ENCODE measurements at regions not wholly inside any gene's neighbourhood (a gene's known extent, or its start where the extent isn't known, plus 50 kb on each side); places are given as distances from the start of the nearest gene placed in this dataset.
"Not testable (repeated sequence)": the region's sequence is repeated elsewhere in the genome, so short reads cannot be mapped to it uniquely, and the experiment has no call there.

DNA sequence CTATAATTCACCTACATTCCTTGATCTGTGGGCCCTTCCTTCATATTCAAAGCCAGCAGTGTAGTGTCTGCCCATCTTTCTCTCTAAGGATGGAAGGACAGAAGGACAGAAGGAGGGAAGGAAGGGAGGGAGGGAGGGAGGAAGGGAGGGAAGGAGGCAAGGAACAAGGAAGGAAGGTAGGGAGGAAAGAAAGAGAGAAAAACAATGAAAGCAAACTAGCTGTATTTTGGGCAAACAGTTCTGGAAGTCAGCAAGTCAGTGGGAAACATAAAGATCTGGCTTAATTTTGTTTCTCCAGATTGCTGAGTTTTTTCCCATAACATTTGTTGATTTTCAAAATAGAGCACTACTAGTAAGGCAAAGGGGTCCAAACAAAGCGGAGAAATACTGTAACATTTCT is 555.2 kb upstream of the EPHA5 start:
- no peak for DNase-seq

DNA sequence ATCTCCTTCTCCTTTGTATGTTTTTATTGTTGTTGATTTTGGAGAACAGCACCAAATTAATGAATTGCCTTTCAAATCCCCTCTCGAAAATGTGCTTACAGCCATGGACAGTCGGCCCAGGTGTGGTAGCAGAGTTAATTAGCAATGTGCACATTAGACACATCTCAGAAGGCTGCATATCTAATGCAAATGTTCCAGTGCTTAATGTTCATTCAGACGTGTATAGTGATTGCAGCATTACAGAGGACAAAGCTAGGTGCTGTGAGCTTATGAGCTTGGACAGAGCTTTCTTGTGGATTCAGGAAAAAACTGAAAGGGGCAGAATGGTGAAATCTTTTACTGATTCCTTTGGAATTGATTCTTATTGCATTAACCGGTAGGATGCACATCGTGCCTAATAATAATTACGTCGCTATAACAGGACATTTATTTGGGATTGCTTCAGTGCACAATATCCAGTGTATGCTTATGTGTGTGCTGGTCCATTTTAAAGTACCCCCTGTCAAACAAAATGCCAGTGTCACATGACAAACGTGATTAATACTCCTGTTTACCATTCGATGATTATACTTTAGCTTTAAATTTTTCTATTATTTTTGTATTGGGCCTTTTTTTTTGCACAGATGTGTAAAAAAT is 552.9 kb upstream of the EPHA5 start:
- DNase-seq, result no peak

GRCh38 chr4:66219401-66219800 is 549.1 kb upstream of the EPHA5 start:
- DNase-seq, result no peak

GRCh38 chr4:66216252-66216651 is 546.0 kb upstream of the EPHA5 start:
- DNase-seq, result no peak

DNA sequence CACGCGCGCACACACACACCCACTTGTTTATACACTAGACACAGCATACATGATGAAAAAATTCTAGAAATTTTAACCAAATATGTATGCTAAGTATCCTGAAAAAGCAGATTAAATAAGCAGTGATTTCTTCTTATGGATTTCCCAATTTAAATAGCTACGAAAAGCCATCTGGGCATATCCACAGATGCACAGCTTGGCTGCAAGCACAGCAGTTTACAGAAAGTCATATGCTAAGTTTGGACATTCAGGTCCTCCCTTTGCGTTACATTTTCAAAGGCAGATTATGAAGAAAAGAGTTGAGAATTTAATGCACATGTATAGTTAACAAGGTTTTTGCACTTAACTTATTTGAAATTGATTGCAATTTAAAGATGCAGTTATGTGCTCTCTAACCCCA is 542.2 kb upstream of the EPHA5 start:
- DNase-seq, result no peak

DNA sequence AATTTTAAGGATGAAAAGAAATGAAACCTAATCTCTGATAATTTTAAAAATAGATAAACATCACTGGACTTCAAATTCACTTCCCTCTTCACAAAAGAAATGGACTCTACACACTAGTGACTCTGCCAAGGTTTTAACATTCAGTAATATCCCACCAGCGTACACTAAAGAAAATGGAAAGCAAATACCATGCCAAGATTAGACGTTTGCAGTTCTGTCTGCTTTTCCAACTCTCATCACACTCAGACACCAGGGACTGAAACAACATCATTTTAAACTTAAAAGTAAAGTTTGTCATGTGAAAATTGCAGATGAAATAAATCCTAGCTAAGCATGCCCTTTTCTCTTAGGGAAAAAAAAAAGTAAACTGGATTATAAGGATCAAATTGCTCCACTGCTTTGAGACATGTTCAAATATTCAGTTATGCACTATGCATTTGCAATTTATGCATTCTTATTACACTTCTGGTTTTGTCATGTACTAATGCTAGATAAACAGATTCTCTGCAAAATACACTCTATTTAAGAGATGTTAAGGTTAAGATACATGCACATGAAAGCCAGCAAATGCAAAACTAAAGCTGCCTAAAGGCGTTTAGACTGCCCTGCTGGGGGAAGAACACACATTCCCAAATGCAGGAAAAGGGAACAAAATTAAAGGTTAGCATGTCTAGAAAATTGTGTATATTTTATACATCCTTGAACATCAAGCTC is 534.4 kb upstream of the EPHA5 start:
- no peak for DNase-seq

DNA sequence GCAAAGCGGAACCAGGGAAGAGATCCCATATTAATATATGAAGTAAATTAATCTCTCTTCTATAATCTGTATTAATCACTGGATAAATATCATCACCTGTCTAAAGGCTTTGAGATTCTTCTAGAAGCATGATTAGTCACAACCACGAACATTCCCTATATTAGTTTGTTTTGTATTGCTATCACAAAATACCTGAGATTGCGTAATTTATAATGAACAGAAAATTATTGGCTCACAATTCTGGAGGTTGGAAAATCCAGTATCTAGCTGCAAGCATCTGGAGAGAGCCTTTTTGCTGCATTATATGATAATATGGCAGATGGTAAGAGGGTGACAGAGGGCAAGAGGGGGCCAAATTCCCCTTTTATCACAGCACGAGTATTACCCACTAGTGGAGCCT is 532.6 kb upstream of the EPHA5 start:
- DNase-seq, result no peak

DNA sequence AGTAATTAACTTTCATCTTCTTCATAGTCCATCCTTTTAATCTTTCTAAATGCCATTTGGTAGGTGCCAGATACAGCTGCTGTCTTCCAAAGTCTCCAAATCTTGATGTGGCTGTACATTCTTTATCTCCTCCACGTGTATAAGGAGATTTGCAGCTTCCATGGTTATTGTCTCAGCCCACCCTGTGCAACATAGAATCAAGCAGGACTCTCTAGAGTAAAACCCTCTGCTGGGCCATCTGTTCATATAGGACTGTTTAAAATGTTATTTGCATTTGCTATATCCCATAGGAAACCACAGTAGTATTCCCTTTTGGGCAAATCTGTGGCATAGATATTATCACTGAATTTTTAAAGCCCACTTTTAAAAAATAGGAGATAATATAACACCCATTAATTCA is 527.2 kb upstream of the EPHA5 start:
- no peak for DNase-seq

DNA sequence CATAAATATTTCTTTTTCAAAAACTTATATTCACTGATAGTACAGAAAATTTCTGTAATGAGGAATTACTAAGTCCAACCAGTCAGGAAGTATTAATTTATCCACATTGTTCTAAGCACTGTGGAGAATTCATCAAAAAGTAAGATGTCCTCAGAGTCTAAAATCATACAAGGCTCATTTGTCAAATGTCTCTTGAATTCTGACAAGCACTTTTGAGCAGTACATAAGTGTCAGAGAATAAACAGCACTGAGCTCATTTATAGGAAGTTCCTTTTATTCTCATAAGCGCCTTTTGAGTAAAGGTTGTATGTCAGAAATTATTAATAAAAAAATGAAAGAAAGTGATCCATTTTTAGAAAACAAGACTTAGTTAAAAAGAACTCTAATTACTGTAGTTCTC is 523.2 kb upstream of the EPHA5 start:
- no peak for DNase-seq

DNA sequence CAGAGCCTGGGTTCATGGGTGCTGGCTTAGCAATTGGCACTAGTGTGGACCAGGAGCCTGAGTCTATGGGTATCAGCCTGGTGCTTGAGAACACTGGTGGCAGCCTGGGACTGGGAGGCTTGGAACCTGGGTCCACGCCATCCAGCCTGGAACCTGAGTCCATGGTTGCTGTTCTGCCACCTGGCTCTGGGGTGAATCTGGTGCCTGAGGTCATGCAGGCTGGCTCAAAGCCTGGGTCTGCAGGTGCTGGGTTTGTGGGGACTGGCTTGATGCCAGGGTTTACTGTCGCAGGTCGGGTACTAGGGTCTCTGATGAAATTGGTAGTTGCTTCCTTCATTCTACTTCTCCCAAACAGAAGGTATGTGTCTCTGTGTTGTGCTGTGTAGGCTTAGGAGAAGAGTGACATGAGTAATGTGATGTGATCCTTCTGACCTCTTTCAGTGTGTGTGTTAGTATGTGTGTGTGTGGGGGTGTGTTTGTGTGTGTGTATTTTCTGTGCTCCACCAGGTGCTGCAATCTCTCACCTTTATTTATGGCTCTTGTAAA is 517.0 kb upstream of the EPHA5 start:
- no peak for DNase-seq

DNA sequence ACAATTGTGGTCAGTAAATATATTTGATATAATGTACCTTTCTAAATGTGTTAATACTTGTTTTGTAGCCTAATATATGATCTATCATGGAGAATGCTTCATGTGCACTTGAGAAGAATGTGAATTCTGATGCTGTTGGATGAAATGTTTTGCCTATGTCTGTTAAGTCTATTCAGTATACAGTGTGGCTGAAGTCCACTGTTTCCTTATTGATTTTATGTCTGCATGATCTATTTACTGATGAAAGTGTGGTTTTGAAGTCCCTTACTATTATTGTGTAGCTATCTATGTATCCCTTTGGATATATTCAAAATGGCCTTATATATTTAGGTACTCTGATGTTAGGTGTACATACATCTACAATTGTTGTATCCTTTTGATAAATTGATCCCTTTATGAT is 515.8 kb upstream of the EPHA5 start:
- no peak for DNase-seq

GRCh38 chr4:66182636-66183035 is 512.3 kb upstream of the EPHA5 start:
- no peak for DNase-seq

GRCh38 chr4:66178906-66179305 is 508.6 kb upstream of the EPHA5 start:
- DNase-seq, result no peak

GRCh38 chr4:66169341-66169740 is 499.1 kb upstream of the EPHA5 start:
- DNase-seq, result no peak

DNA sequence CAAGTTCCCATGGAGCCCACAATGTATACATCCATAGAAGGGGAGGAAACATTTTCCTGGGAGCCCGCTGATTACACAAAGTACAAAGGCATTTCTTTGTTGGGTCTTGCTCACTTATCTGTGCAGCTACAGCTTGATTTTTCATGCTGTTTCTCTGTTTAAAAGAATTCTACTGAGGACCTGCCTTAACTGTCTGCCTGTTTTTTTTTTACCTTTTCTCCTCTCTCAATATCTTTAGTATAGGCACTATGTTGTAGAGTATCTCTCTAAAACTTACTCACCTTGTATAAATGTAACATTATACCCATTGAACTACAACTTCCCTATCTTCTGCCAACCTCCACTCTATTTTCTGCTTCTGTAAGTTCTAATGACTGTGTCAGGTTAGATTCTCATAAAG is 494.6 kb upstream of the EPHA5 start:
- no peak for DNase-seq

DNA sequence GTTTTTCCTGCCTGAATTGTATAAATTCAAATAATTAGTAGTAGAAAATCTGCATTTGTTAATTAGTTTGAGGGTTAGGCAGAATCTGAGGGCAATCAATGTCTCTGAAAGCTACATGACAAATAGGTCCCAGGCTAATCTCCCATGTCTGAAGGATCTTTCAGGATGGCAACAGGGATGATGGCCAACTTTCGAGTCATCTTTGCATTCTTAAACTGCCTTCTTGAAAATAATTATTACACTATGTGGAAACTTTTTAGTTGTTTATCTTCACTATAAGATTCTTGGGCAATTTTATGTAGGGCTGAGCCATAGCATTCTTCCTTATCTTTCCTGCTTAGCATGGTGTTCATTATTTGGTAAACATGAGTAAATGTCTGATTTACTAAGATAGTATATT is 490.3 kb upstream of the EPHA5 start:
- DNase-seq, result no peak

DNA sequence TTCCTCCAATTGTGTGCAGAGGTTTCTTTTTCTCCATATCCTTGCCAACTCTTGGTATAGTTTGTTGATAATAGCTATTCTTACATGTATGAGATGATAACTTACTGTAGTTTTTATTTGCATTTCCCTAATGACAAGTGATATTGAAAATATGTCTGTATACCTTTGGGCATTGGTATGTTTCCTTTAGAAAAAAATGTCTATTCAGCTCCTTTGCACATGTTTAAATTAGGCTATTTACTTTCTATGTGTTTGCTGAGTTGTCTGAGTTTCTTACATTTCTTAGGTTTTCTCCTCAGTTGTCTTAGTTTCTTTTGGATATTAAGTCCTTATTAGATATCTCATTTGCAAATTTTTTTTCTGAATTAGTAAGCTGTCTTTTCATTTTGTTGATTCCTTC is 487.3 kb upstream of the EPHA5 start:
- DNase-seq, result no peak

- no peak for DNase-seq
Measured at GRCh38 chr4:66130042-66130441, 459.8 kb upstream of the EPHA5 start.

GRCh38 chr4:66123831-66124413 is 453.6 kb upstream of the EPHA5 start:
- no peak for DNase-seq

DNA sequence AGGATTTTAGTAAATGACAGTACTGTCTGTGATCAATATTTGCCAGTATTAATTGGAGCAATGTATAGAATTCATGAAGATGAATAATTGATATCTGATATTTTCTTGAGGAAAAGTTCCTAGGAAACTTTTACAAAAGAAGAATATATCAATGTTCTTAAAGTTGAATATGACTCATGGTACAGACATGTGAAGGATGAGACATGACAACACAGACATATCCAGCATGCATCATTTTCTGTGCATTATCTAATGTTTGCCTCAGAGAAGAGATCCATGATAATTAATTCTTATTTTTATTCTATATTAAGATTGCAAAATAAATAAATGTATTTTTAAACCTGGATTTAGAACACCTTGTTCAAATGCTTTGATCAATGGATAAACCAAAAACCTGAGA is 452.9 kb upstream of the EPHA5 start:
- no peak for DNase-seq

DNA sequence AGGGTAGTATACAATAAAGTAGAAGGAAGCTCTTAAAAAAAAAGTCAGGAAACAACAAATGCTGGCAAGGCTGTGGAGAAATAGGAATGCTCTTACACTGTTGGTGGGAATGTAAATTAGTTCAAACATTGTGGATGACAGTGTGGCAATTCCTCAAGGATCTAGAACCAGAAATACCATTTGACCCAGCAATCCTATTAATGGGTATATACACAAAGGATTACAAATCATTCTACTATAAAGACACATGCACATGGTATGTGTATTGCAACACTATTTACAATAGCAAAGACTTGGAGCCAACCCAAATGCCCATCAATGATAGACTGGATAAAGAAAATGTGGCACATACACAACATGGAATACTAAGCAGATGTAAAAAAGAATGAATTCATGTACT is 444.9 kb upstream of the EPHA5 start:
- DNase-seq, result not testable (repeated sequence)

GRCh38 chr4:66108898-66109297 is 438.6 kb upstream of the EPHA5 start:
- no peak for DNase-seq

DNA sequence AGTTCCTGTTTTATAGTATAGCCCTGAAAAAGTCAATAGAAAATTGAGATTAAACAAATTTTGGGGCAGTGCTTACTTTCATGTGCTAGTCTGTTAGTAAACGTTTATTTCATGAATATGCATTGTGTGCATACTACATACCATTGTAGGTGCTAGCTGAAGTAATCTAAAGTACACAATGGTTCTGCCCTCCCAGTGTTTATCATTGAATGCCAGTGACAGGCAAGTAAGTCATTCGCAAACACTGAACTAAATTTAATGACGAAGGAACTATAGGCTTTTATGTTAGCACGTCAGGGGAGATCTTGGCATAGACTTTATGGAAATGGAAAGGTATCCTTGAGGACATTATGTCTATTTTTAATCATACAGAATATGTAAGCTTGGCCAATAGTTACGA is 426.9 kb upstream of the EPHA5 start:
- DNase-seq, result no peak

GRCh38 chr4:66095065-66095464 is 424.8 kb upstream of the EPHA5 start:
- no peak for DNase-seq
